Stomach (tissue), 4 donors: ENCODE measurements at regions not wholly inside any gene's neighbourhood (a gene's known extent, or its start where the extent isn't known, plus 50 kb on each side); places are given as distances from the start of the nearest gene placed in this dataset.

Experiments used
- POLR2A ChIP-seq, 4 donors: fragments of 450-650 bp; IDR thresholded peaks; one replicate each; pipeline ENCODE4 v1.6.1; 2016; ENCODE audit warnings: antibody characterized with exemption in 4 of 4, control low read depth in 2 of 4, mild to moderate bottlenecking in 1 of 4, moderate library complexity in 1 of 4
- POLR2AphosphoS5 ChIP-seq, 3 donors: sonication (generic); formaldehyde crosslinking; IDR thresholded peaks; one replicate each; pipeline ENCODE4 v1.6.1; 2016; ENCODE audit warnings: antibody characterized with exemption in 3 of 3
- TF ChIP-seq, protein P1 (sequence below), 7 experiments: fragments of 450-650 bp in 4 of 7; fragments of 200-600 bp in 3 of 7; sonication (generic) in 3 of 7; IDR thresholded peaks; one replicate each; pipeline ENCODE4 v1.5.1; 2016 to 2019; ENCODE audit warnings: antibody characterized with exemption in 7 of 7, control low read depth in 2 of 7, mild to moderate bottlenecking in 1 of 7

DNA sequence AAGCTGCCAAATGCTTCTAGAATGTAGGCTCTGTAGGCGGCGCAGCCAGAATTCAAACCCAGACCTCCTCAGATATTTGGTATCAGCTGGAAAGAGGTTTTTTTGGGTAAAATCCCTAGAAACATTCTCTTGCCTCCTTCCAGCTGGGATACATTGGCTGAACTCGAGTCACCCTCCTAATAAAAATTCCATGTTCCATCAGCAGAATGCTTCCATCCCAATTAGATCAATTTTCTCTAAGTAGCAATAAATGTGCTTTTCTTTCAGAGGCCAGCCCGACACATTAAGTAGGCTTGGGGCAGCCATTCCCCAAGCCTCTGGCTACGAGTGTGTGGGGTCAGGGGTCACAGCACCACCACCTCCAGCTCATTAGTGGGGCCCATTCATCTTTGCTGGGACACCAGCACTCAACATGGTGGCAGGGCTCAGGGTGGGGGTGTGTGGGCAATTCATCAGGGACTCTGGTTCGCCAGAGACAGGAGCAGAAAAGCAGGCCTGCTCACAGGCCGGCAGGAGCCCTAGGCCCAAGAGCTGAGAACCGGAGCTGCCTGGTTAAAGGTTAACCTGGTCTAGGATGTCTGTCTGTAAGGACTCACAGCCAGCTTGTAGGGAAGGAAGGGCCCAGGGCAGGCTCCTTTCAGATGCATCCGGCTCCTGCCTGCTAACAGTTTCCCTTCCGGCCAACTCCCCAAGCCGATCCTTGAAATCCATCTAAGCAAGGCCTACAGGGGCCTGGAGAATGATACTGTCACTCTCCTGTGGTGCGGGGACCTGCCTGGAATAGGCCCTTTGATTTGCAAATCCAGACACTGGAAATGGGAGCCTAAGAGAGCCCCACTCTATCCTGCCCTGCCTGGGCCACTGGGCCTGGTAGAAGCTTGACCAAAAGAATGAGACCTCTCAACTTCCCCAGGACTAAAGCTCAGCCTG, 159.1 kb upstream of the TOP1 start:
- TF ChIP-seq, protein P1, sequence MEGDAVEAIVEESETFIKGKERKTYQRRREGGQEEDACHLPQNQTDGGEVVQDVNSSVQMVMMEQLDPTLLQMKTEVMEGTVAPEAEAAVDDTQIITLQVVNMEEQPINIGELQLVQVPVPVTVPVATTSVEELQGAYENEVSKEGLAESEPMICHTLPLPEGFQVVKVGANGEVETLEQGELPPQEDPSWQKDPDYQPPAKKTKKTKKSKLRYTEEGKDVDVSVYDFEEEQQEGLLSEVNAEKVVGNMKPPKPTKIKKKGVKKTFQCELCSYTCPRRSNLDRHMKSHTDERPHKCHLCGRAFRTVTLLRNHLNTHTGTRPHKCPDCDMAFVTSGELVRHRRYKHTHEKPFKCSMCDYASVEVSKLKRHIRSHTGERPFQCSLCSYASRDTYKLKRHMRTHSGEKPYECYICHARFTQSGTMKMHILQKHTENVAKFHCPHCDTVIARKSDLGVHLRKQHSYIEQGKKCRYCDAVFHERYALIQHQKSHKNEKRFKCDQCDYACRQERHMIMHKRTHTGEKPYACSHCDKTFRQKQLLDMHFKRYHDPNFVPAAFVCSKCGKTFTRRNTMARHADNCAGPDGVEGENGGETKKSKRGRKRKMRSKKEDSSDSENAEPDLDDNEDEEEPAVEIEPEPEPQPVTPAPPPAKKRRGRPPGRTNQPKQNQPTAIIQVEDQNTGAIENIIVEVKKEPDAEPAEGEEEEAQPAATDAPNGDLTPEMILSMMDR (IDR thresholded peaks at IDR 0.05): no peak
- TF ChIP-seq POLR2AphosphoS5 (IDR thresholded peaks at IDR 0.05): no peak
- TF ChIP-seq POLR2A (IDR thresholded peaks at IDR 0.05): no peak
